D721Med (cell line): ENCODE measurements at regions not wholly inside any gene's neighbourhood (a gene's known extent, or its start where the extent isn't known, plus 50 kb on each side); places are given as distances from the start of the nearest gene placed in this dataset.

ENCODE experiments used
- DNase-seq: peaks from one replicate; pipeline ENCODE4 v3.0.0; 2011; ENCODE audit warnings: low spot score; ENCODE audit not compliant: insufficient read length
- FAIRE-seq: peaks from 2 replicates; lab custom pipeline; 2011; peaks lifted over from hg19 to GRCh38; lab: Jason Lieb, UNC
- CTCF ChIP-seq: IDR thresholded peaks from 2 replicates; pipeline ENCODE4 v1.5.1; 2012; ENCODE audit warnings: mild to moderate bottlenecking, control low read depth; ENCODE audit not compliant: insufficient read depth; ENCODE audit errors: missing control alignments

GRCh38 chr3:194218646-194219453, 82.9 kb downstream of the HES1 start:
- FAIRE-seq = no peak
- DNase-seq = no peak

GRCh38 chr3:194219826-194220410, 84.0 kb downstream of the HES1 start:
- FAIRE-seq (no peak), DNase-seq (no peak)
- TF ChIP-seq CTCF = no peak

More at GRCh38 chr3:194218646-194219453, 82.9 kb downstream of the HES1 start:
- TF ChIP-seq CTCF = no peak

GRCh38 chr3:194220901-194221326, 85.0 kb downstream of the HES1 start:
- FAIRE-seq (no peak), DNase-seq (no peak)
- no peak for TF ChIP-seq CTCF

- FAIRE-seq (no peak), DNase-seq (no peak)
- no peak for TF ChIP-seq CTCF
Measured at GRCh38 chr3:194221336-194221735, 85.4 kb downstream of the HES1 start.

- no peak for TF ChIP-seq CTCF
- FAIRE-seq = no peak
- no peak for DNase-seq
Measured at GRCh38 chr3:194223951-194224350, 88.0 kb downstream of the HES1 start.

- FAIRE-seq (no peak), DNase-seq (no peak)
- no peak for TF ChIP-seq CTCF
Measured at GRCh38 chr3:194224471-194225417, 88.8 kb downstream of the HES1 start.
